SK-N-SH treated with all-trans-retinoic acid at 6 μM for 48 hours (cell line): ENCODE measurements at regions not wholly inside any gene's neighbourhood (a gene's known extent, or its start where the extent isn't known, plus 50 kb on each side); places are given as distances from the start of the nearest gene placed in this dataset.

ENCODE experiments used
- ARNTL ChIP-seq: fragments of 450-650 bp; formaldehyde crosslinking; IDR thresholded peaks from 2 replicates; pipeline ENCODE4 v1.5.0; 2020; ENCODE audit warnings: low read depth, mild to moderate bottlenecking, moderate library complexity, borderline replicate concordance
- BACH2 ChIP-seq: fragments of 250-450 bp; sonication (Bioruptor Pico); IDR thresholded peaks from 2 replicates; pipeline ENCODE4 v1.9.0; 2021; ENCODE audit warnings: mild to moderate bottlenecking, borderline replicate concordance
- CSRNP3 ChIP-seq: fragments of 250-450 bp; sonication (Bioruptor Pico); IDR thresholded peaks from 2 replicates; pipeline ENCODE4 v1.5.1; 2021; ENCODE audit warnings: mild to moderate bottlenecking, moderate library complexity
- GLIS3 ChIP-seq: fragments of 250-450 bp; sonication (Bioruptor Pico); IDR thresholded peaks from 2 replicates; pipeline ENCODE4 v1.5.0; 2020; ENCODE audit warnings: mild to moderate bottlenecking, moderate library complexity
- ISL1 ChIP-seq: fragments of 250-450 bp; sonication (Bioruptor Pico); IDR thresholded peaks from 2 replicates; pipeline ENCODE4 v2.1.2; 2022; ENCODE audit warnings: mild to moderate bottlenecking, moderate library complexity
- PPARA ChIP-seq: fragments of 250-450 bp; sonication (Bioruptor Pico); IDR thresholded peaks from 2 replicates; pipeline ENCODE4 v1.5.0; 2020; ENCODE audit warnings: mild to moderate bottlenecking, borderline replicate concordance
- RARB ChIP-seq: fragments of 250-450 bp; sonication (Bioruptor Pico); IDR thresholded peaks from 2 replicates; pipeline ENCODE4 v1.8.0; 2021; ENCODE audit warnings: mild to moderate bottlenecking, moderate library complexity
- SNAI2 ChIP-seq: fragments of 250-450 bp; sonication (Bioruptor Pico); IDR thresholded peaks from 2 replicates; pipeline ENCODE4 v1.5.0; 2020; ENCODE audit warnings: mild to moderate bottlenecking, moderate library complexity
- TOX ChIP-seq: fragments of 250-450 bp; sonication (Bioruptor Pico); IDR thresholded peaks from 2 replicates; pipeline ENCODE4 v1.8.0; 2021; ENCODE audit warnings: mild to moderate bottlenecking, moderate library complexity, borderline replicate concordance
- ZFP3 ChIP-seq: fragments of 250-450 bp; sonication (Bioruptor Pico); IDR thresholded peaks from 2 replicates; pipeline ENCODE4 v1.5.0; 2020; ENCODE audit warnings: mild to moderate bottlenecking, moderate library complexity
- ZNF8 ChIP-seq: fragments of 450-650 bp; formaldehyde crosslinking; IDR thresholded peaks from 2 replicates; pipeline ENCODE4 v1.5.0; 2020; ENCODE audit warnings: mild to moderate bottlenecking, moderate library complexity
- TF ChIP-seq, protein P1 (sequence below): fragments of 250-450 bp; sonication (Bioruptor Pico); IDR thresholded peaks from 2 replicates; pipeline ENCODE4 v1.5.1; 2020; ENCODE audit warnings: low read depth, mild to moderate bottlenecking, moderate library complexity
- TF ChIP-seq, protein P2 (sequence below): fragments of 250-450 bp; sonication (Bioruptor Pico); IDR thresholded peaks from 2 replicates; pipeline ENCODE4 v1.8.0; 2020; ENCODE audit warnings: mild to moderate bottlenecking, moderate library complexity, borderline replicate concordance

DNA sequence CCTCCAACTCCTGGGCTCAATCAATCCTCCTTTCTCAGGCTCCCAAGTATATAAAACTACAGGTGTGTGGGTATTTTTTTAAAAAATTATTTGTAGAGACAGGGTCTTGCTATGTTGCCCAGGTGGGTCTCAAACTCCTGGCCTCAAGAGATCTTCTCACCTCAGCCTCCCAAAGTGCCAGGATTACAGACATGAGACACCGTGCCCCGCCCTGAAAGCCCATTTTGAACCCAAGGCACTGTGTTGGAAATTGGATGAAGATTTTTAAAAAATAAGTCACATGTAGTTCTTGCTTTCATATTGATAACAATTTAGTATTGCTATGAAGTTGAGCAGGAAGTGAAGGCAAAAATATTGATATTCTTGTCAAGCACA is 472.5 kb upstream of the TNP1 start:
- no peak for TF ChIP-seq BACH2 (CRISPR knock-in tag)
- no peak for TF ChIP-seq RARB (CRISPR knock-in tag)
- no peak for TF ChIP-seq SNAI2 (CRISPR knock-in tag)
- TF ChIP-seq ARNTL = no peak
- TF ChIP-seq, protein P1, sequence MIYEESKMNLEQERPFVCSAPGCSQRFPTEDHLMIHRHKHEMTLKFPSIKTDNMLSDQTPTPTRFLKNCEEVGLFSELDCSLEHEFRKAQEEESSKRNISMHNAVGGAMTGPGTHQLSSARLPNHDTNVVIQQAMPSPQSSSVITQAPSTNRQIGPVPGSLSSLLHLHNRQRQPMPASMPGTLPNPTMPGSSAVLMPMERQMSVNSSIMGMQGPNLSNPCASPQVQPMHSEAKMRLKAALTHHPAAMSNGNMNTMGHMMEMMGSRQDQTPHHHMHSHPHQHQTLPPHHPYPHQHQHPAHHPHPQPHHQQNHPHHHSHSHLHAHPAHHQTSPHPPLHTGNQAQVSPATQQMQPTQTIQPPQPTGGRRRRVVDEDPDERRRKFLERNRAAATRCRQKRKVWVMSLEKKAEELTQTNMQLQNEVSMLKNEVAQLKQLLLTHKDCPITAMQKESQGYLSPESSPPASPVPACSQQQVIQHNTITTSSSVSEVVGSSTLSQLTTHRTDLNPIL (CRISPR knock-in tag) = no peak
- no peak for TF ChIP-seq CSRNP3 (CRISPR knock-in tag)
- no peak for TF ChIP-seq TOX (CRISPR knock-in tag)
- TF ChIP-seq ZFP3 = no peak
- no peak for TF ChIP-seq PPARA (CRISPR knock-in tag)
- no peak for TF ChIP-seq ISL1
- TF ChIP-seq, protein P2, sequence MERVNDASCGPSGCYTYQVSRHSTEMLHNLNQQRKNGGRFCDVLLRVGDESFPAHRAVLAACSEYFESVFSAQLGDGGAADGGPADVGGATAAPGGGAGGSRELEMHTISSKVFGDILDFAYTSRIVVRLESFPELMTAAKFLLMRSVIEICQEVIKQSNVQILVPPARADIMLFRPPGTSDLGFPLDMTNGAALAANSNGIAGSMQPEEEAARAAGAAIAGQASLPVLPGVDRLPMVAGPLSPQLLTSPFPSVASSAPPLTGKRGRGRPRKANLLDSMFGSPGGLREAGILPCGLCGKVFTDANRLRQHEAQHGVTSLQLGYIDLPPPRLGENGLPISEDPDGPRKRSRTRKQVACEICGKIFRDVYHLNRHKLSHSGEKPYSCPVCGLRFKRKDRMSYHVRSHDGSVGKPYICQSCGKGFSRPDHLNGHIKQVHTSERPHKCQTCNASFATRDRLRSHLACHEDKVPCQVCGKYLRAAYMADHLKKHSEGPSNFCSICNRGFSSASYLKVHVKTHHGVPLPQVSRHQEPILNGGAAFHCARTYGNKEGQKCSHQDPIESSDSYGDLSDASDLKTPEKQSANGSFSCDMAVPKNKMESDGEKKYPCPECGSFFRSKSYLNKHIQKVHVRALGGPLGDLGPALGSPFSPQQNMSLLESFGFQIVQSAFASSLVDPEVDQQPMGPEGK (CRISPR knock-in tag) = no peak
- no peak for TF ChIP-seq GLIS3 (CRISPR knock-in tag)
- TF ChIP-seq ZNF8 = no peak
